ACC112 (cell line): ENCODE measurements at regions not wholly inside any gene's neighbourhood (a gene's known extent, or its start where the extent isn't known, plus 50 kb on each side); places are given as distances from the start of the nearest gene placed in this dataset.
"Not testable (repeated sequence)": the region's sequence is repeated elsewhere in the genome, so short reads cannot be mapped to it uniquely, and the experiment has no call there.

Experiments used
- H2AFZ ChIP-seq: fragments of 200-600 bp; sonication (generic); one replicate; pipeline ENCODE4 v1.6.0; 2017; ENCODE audit warnings: antibody characterized with exemption, low read length; ENCODE audit not compliant: unreplicated experiment
- H3K27ac ChIP-seq: fragments of 200-600 bp; sonication (generic); 2 replicates; pipeline ENCODE4 v1.5.1; 2014; ENCODE audit warnings: low read depth, mild to moderate bottlenecking, antibody characterized with exemption, low read length, moderate library complexity
- H3K27me3 ChIP-seq: fragments of 200-600 bp; sonication (generic); 2 replicates; pipeline ENCODE4 v1.6.1; 2014; ENCODE audit warnings: mild to moderate bottlenecking, antibody characterized with exemption, low read length, moderate library complexity, mixed read lengths; ENCODE audit not compliant: insufficient read depth
- H3K36me3 ChIP-seq: fragments of 200-600 bp; sonication (generic); 2 replicates; pipeline ENCODE4 v1.6.1; 2016; ENCODE audit warnings: mild to moderate bottlenecking, antibody characterized with exemption, low read length, moderate library complexity, mixed read lengths; ENCODE audit not compliant: insufficient read depth
- H3K4me1 ChIP-seq: fragments of 200-600 bp; sonication (generic); one replicate; pipeline ENCODE4 v1.6.1; 2016; ENCODE audit warnings: low read length, mixed read lengths; ENCODE audit not compliant: insufficient read depth, unreplicated experiment, control insufficient read depth
- H3K4me3 ChIP-seq: fragments of 200-600 bp; sonication (generic); 2 replicates; pipeline ENCODE4 v1.5.1; 2014; ENCODE audit warnings: mild to moderate bottlenecking, low read depth, low read length
- H3K79me2 ChIP-seq: fragments of 200-600 bp; sonication (generic); one replicate; pipeline ENCODE4 v1.6.0; 2016; ENCODE audit warnings: low read length; ENCODE audit not compliant: control insufficient read depth, unreplicated experiment, insufficient read depth

- Histone ChIP-seq H2AFZ (no peak overlapping the region), H3K79me2 (no peaks in the 10 kb centered on the region), H3K27ac (no peak overlapping the region), H3K4me3 (no peak overlapping the region), H3K27me3 (no peaks in the 10 kb centered on the region), H3K36me3 (no peaks in the 10 kb centered on the region), H3K4me1 (no peaks in the 10 kb centered on the region)
Measured at GRCh38 chr11:97703851-97704250, 1314.0 kb downstream of the JRKL start.

GRCh38 chr11:97705441-97705840, 1315.3 kb upstream of the CNTN5 start:
- H2AFZ ChIP-seq, H3K79me2 ChIP-seq, H3K27ac ChIP-seq, H3K36me3 ChIP-seq, H3K4me3 ChIP-seq, H3K27me3 ChIP-seq, H3K4me1 ChIP-seq: not testable (repeated sequence)

- Histone ChIP-seq H2AFZ (no peak overlapping the region), H3K4me1 (peaks cover 13% of the 10 kb centered on the region), H3K27ac (no peak overlapping the region), H3K36me3 (no peaks in the 10 kb centered on the region), H3K27me3 (no peaks in the 10 kb centered on the region), H3K79me2 (no peaks in the 10 kb centered on the region), H3K4me3 (no peak overlapping the region)
Measured at GRCh38 chr11:97717922-97718321, 1302.8 kb upstream of the CNTN5 start.

DNA sequence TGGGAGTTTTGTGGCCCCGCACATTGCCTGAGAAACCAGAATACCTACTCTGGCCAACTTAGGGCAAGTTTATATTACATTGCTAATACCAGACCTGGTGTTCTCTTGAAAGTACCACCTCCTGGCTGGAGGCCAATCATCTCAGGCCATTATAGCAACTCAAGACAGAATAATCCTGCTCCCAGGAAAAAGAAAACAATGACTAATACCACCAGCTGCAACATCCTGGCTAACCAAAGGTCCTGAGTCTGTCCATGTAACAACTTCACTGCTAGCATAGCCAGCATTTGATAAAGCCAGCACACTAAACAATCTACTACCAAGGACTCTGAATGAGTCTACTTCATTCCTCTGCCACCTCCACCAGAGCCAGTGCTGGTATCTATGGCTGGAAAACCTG, 1298.7 kb upstream of the CNTN5 start:
- H3K4me3 ChIP-seq = no peak overlapping the region
- no peaks in the 10 kb centered on the region for H3K27me3 ChIP-seq
- no peaks in the 10 kb centered on the region for H3K36me3 ChIP-seq
- no peak overlapping the region for H2AFZ ChIP-seq
- no peaks in the 10 kb centered on the region for H3K79me2 ChIP-seq
- H3K27ac ChIP-seq = peak overlapping the region; percentile 15; the same call in 1 of the 2 replicates
- H3K4me1 ChIP-seq = peaks cover 13% of the 10 kb centered on the region

DNA sequence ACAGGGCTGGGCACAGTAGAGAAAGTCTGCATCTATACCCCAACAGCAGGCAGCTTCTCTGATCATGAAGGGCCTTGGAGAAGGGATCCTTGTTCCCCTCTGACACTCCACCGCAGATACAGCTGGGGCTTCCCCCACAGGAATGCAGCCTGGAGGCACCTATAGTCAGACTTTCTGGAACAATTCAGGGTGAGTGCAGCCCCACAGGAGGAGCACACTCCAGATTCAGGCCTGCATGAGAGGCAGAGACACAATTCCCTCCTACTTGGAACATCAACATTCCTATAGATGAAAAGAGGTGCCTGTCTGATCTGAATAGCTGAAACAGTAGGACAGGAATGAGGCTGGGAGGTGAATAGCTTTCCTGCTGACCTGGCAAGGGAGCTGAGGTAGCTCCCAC, 1298.0 kb upstream of the CNTN5 start:
- H3K79me2 ChIP-seq = no peaks in the 10 kb centered on the region

DNA sequence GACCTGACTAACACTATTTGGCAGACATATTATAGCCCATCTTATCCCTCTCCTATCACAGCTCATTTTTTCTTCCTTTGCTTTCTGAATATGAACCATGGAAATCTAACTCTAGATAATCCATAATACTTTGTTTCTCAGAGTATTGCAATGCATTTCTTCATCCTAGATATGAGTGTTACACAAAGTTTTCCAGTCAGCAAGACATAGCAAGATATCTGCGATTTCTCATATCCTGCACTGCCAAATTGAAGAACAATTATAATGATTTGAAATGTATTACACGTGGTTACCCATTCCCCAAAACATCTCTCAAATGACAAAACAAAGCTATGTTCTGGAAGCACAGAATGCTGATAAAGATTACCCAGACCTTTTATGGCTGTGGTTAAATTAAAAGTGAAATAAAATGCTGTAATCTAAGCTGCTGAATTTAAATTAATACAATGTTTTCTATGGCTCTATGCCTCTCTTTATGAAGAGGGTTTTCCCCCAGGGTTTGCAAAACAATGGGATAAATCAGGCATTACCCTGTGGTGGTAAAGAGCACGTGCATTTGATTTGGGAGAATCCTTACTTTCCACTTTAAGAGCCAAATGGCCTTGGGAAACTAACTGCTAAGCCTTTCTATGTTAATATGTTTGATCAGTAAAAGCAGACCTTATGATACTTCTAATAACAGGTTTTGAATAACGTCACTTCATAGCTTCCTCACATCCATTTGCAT, 1291.0 kb upstream of the CNTN5 start:
- Histone ChIP-seq H3K27ac (no peak overlapping the region), H3K79me2 (no peaks in the 10 kb centered on the region), H3K27me3 (no peaks in the 10 kb centered on the region), H3K4me1 (peaks cover 3% of the 10 kb centered on the region), H2AFZ (peak overlapping the region; percentile 66), H3K36me3 (no peaks in the 10 kb centered on the region), H3K4me3 (no peak overlapping the region)

More for the DNA sequence above, 1298.0 kb upstream of the CNTN5 start:
- Histone ChIP-seq H3K27ac (0 out of 2 replicates have a peak overlapping the region, but pooled peaks have one; percentile 15), H2AFZ (no peak overlapping the region), H3K36me3 (no peaks in the 10 kb centered on the region), H3K4me1 (peaks cover 13% of the 10 kb centered on the region), H3K4me3 (no peak overlapping the region), H3K27me3 (no peaks in the 10 kb centered on the region)

- Histone ChIP-seq H3K4me3 (no peak overlapping the region), H3K36me3 (no peaks in the 10 kb centered on the region), H3K79me2 (no peaks in the 10 kb centered on the region), H3K4me1 (peaks cover 3% of the 10 kb centered on the region), H3K27me3 (no peaks in the 10 kb centered on the region), H2AFZ (no peak overlapping the region), H3K27ac (no peak overlapping the region)
Measured at GRCh38 chr11:97732011-97732632, 1288.6 kb upstream of the CNTN5 start.

DNA sequence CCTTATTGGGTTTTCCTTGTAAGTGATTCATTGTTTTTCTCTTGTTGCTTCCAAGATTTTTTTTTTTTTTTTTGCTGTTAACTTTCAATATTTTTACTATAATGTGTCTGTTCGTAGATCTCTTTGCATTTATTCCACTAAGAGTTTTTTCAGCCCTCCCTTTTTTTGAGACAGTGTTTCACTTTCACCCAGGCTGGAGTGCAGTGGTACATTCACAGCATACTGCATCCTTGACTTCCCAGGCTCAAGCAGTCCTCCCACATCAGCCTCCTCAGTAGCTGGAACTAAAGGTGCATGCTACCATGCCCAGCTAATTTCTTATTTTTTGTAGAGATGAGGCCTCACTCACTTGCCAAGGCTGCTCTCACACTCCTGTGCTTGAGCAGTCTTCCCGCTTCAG, 1282.0 kb upstream of the CNTN5 start:
- peaks cover 28% of the 10 kb centered on the region for H3K4me1 ChIP-seq
- no peaks in the 10 kb centered on the region for H3K27me3 ChIP-seq
- no peaks in the 10 kb centered on the region for H3K79me2 ChIP-seq
- H3K36me3 ChIP-seq = no peaks in the 10 kb centered on the region
- peak overlapping the region; percentile 50 for H3K4me3 ChIP-seq
- peak overlapping the region; percentile 6 for H3K27ac ChIP-seq
- peak overlapping the region; percentile 58 for H2AFZ ChIP-seq

DNA sequence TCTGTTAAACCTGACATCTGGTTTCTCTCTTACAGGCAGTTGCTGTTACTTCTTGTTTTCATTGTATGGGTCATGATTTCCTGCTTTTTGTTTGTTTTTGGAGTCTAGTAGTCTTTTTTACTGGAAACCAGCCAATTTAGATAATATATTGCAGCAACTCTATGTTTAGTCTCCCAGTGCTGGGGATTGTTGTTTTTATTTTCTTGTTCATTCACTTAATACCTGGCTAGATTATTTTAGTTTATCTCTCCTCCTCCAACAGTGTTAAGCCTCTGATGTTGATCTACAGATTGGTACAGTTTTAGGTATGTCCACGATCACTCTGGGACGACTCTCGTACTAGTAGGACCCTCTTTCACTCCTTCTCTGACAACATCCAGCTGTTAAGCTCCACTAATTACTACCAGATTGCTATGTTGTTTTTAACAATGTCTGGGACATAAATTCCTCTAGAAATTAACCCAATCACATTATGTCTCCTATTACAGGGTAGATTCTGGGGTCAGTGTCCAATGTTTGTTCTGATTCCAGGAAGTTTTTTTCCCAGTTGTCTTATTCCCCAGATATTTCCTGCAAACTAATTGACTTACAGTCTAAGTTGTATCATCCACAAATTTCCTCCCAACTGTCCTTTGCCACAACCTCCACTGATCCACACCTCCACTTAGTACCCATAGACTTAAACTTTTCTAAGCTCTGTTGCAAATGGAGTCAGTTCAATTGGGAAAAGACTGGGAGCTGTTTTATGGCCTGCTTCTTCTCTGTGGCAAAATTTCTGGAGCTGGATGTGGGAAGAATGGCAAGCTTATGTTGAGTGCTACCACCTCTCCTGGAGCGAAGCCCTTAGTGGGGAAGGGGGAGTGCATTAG, 1280.6 kb upstream of the CNTN5 start:
- Histone ChIP-seq H3K27me3 (no peaks in the 10 kb centered on the region), H3K36me3 (no peaks in the 10 kb centered on the region), H2AFZ (no peak overlapping the region), H3K79me2 (no peaks in the 10 kb centered on the region), H3K27ac (peak overlapping the region; percentile 6), H3K4me3 (no peak overlapping the region), H3K4me1 (peaks cover 28% of the 10 kb centered on the region)

DNA sequence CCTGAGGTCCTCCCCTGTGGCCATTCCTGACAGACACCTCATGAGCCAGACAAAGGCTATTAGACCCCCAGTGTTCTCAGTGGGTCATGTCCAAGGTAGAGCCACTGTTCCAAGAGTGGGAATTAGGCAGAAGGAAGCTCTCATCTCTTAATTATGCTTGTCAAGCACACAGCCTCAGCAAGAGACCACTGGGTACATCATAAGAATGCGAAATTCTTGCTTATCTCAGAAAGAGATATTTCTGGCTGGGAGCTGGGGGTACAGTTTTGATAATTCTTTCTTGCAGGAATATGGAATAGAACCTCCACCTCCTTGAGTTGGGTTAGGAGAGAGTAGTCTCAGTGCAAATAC, 1280.0 kb upstream of the CNTN5 start:
- Histone ChIP-seq H3K27me3 (no peaks in the 10 kb centered on the region), H3K4me1 (peaks cover 28% of the 10 kb centered on the region), H2AFZ (no peak overlapping the region), H3K79me2 (no peaks in the 10 kb centered on the region), H3K27ac (no peak overlapping the region), H3K4me3 (no peak overlapping the region), H3K36me3 (no peaks in the 10 kb centered on the region)
